Inflammatory macrophage treated with lipopolysaccharide for 4 hours (primary cell): ENCODE measurements at regions not wholly inside any gene's neighbourhood (a gene's known extent, or its start where the extent isn't known, plus 50 kb on each side); places are given as distances from the start of the nearest gene placed in this dataset.
"Not testable (repeated sequence)": the region's sequence is repeated elsewhere in the genome, so short reads cannot be mapped to it uniquely, and the experiment has no call there.

Experiments used
- DNase-seq: peaks from one replicate; pipeline ENCODE4 v3.0.0-alpha.2; 2020

GRCh38 chr4:134695433-134695832 is 493.8 kb upstream of the PABPC4L start:
- DNase-seq = no peak

GRCh38 chr4:134691915-134692314 is 490.3 kb upstream of the PABPC4L start:
- DNase-seq = no peak

DNA sequence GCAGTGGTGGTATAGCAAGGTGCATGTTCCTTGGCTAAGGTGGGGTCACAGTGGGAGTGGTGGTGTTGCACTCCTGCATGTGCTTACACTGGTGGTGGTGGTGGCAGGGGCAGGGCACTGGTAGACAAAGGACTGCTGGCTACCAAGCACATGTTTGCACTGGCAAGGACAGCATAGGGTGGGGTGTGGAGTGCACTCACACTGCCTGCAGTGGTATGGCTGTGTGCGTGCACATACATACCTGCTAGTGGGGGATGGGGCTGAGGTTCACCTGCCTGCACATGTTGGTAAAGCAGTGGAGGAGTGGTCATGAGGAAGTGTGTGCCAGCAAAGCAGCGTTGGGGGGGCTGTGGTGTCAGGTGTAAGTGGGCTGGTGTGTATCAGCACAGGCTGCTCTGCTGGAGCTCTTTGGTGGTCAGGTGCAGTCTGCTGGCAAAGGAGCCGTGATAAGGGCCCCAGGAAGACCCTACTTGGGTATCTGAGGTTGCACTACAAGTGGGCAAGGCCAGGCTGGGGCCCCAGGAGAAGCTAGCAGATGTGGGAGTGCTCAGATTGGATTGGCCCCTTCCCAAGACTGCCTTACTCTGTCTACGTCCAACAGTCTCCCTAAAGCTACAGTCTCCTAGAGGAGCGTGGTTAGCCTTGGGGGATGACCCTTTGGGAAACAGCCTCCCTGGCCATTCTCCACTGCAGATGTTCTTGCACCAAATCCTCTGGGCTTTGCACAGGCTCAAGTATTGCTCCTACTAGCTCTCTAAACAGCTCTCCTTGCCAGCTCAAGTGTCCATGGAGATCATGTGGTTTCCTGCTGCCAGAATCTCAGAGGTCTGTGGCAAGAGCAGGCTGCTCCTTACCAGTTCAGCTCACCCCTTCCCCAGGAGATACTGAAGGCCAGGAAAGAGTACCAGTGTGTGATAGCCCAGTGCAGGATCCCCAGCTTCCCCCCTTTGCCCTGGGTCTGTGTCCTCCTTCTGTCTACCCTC is 486.3 kb upstream of the PABPC4L start:
- DNase-seq = no peak

DNA sequence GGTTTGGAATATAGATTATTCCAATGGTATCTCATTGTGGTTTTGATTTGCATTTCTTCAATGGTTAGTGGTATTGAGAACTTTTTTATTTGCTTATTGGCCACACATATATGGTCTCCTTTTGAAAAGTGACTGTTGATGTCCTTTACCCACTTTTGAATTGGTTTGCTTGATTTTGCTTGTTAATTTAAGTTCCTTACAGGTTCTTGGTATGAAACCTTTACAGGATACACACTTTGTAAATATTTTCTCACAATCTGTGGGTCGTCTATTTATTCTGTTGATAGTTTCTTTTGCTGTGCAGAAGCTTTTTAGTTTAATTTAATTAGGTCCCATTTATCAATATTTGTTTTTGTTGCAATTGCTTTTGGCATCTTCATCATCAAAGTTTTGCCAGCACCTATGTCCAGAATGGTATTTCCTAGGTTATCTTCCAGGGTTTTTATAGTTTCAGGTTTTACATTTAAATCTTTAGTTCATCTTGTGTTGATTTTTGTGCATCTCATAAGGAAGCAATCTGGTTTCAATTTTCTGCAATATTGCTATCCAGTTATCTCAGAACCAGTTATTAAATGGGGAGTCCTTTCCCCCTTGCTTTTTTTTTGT is 475.7 kb upstream of the PABPC4L start:
- DNase-seq = no peak

DNA sequence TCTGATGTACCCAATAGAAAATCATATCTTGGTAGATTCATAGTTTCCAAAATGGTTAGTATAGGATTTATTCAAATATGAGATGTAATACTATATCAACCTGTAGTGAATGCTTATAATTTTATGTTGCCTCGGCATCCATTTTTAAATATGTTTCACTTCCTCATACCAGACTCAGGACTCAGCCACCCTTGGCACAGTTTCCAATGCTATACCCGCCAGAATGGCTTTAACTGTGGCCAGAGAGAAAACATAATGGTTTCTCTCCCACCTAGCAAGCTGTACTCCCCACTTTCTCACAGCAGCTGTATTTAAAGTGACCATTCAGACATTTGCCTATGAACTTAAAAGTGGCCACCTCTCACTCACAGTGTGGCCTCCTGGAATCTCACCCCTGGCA is 466.6 kb upstream of the PABPC4L start:
- no peak for DNase-seq

- DNase-seq = no peak
These were observed 465.1 kb upstream of the PABPC4L start for GRCh38 chr4:134666640-134667039.

- DNase-seq = no peak
These were observed 463.8 kb upstream of the PABPC4L start for GRCh38 chr4:134665429-134665828.

DNA sequence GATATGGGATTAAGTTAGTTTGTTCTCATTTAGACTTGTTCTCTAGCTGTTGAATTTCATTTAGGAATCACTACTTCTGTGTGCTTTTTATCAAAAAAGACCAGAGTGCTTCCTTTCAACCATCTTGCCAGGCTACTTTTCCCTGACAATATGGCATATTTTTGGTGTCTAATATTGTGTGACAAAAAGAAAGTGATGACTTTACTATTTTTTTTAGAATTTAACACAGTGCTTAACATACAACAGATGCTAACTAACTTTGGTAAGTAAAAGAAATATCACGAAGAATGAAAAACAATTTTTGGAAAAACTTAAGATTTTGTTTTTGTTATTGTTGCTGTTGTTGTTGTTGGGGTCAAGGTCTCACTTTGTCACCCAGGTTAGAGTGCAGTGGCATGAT is 462.2 kb upstream of the PABPC4L start:
- no peak for DNase-seq

DNA sequence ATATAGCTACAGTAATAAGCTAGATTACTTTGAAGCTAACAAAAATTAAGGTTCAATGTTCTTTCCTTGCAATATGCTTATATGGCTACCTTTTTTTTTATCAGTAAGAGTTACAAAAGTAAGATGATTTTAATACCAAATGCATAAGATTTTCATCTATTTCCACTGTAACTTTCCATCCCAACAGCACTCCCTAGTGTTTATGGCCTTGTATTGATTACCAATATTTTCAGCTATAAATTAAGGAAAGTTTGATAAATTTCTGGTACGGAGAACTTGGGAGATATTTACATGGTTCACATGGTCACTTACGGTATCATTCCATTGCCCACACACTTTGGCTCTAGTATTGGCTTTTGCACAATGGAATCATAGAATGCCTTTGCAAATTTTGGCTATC is 448.9 kb upstream of the PABPC4L start:
- no peak for DNase-seq

GRCh38 chr4:134645778-134646177 is 444.2 kb upstream of the PABPC4L start:
- DNase-seq = no peak

GRCh38 chr4:134636338-134637051 is 434.9 kb upstream of the PABPC4L start:
- DNase-seq = no peak

GRCh38 chr4:134634301-134634700 is 432.7 kb upstream of the PABPC4L start:
- DNase-seq = no peak

DNA sequence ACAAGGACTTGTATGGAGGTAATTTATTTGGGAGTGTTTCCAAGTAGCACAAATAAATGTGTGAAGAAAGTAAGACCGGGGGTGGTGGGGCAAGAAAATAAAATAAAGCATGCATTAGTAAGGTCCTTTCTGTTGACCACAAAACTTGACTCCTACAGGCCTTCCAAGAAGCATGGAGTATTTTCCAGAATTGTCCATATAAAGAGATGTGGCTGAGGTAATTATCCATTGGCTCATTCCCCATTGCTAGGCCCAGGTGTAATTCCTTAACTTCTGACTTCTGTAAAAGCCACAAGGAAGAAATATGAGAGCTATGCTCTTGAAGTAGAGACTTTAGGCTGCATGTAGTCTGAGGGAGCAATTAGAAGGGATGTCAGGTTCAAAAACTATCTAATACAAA is 430.5 kb upstream of the PABPC4L start:
- DNase-seq = no peak

GRCh38 chr4:134628066-134628465 is 426.5 kb upstream of the PABPC4L start:
- DNase-seq = no peak

GRCh38 chr4:134627366-134627765 is 425.8 kb upstream of the PABPC4L start:
- DNase-seq = no peak

- DNase-seq = no peak
These were observed 422.8 kb upstream of the PABPC4L start for GRCh38 chr4:134624365-134624764.

DNA sequence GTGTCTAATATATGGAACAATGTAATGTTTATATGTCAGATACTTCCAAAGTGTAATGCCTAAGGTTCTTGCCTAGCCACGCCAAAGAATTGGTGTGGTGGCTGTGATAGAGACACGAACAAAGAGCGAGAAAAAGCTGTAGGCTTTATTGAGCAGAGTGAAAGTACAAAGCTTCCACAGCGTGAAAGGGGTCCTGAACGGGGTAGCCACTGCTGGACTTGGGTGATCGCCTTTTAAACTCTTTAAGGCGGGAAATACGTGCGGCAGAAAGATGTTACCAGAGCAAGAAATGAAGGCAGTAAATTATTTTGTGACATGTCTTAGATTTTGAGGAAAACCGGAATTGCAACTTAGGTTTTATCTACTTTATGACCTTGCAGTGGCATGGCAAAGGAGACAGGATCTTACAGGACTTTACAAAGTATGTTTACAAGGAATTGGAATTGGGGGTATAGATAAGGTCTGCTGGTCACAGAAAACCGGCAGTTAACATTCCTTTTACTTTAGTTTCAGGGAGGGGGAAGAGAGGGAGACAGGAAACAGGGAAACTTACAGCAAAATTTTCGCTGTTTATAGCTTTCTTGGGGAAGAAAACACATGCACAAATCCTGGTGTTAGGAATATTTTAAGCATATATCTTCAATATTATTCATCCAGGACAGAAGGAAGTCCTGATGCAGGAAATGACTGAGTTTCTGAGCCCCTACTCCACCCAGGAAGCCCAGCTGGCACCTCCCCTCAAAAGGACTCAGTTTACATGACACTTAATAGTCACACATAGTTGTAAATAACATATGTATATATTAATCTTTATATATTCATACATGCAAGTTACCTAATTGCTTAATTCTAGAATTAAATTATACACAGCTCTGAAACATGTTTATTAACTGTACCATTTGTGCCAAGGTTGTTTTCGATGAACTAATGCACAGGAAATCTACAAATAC is 421.3 kb upstream of the PABPC4L start:
- DNase-seq = not testable (repeated sequence)

DNA sequence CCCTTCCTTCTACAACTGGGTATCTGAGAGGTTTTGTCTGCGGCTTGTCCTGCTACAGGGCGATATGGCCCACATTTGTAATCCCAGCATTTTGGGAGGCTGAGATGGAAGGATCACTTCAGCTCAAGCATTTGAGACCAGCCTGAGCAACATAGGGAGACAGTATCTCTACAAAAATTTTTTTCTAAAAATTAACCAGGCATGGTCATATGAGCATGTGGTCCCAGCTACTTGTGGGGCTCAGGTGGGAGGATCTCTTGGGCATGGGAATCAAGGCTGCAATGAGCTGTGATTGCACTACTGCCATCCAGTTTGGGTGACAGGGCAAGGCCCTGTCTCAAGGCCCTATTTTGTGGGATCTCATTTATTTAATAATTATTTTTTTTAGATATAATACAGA is 420.6 kb upstream of the PABPC4L start:
- DNase-seq = no peak

- not testable (repeated sequence) for DNase-seq
These were observed 420.1 kb upstream of the PABPC4L start for GRCh38 chr4:134621715-134622114.

DNA sequence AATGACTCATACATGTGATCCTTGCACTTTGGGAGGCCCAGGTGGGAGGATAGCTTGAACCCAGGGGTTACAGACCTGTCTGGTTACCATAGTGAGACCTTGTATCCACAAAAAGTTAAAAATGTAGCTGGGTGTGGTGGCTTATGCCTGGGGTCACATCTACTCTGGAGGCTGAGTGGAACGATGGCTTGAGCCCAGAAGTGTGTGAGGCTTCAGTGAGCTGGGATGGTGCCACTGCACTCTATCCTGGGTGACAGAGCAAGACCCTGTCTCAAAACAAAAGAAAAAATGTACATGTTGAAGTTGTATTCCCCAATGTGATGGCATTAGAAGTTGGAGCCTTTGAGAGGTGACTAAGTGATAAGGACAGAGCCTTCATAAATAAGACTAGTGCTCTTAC is 409.4 kb upstream of the PABPC4L start:
- no peak for DNase-seq

DNA sequence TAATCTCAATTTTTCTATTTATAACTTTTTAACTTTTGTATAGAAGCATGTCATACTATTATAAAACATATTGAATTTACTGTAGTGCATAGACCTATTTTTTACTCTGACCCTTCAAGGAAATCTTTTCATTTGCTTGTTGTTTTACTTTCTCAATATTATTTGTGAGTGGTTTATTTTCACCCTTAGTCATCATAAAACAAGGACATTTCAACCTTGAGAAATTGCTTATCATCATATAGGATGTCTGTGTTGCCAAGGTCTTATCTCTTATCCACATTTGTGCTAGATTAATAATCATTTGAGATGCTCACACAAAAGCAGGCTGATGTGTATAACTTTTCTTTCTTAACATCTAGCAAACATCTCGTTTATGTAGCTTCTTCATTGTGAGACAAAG is 408.6 kb upstream of the PABPC4L start:
- no peak for DNase-seq

DNA sequence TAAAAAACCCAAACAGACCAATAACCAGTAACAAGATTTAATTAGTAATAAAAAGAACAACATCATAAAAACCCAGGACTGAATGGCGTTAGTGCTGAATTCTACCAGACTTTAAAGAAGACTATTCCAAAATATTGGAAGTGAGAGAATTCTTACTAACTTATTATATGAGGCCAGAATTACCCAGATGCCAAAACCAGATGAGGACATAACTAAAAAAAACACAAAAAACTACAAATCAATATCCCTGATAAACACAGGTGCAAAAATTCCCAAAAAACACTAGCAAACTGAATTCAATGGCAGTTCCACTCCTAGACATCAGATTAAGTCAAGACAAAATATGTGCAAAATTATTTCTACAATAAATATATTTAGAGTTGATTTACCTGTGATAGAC is 400.1 kb upstream of the PABPC4L start:
- no peak for DNase-seq

GRCh38 chr4:134591326-134591725 is 389.7 kb upstream of the PABPC4L start:
- no peak for DNase-seq
